NCI-H345 treated with DMSO at 0.1 percent for 48 hours (cell line): ENCODE measurements at regions not wholly inside any gene's neighbourhood (a gene's known extent, or its start where the extent isn't known, plus 50 kb on each side); places are given as distances from the start of the nearest gene placed in this dataset.
"Not testable (repeated sequence)": the region's sequence is repeated elsewhere in the genome, so short reads cannot be mapped to it uniquely, and the experiment has no call there.

ENCODE experiments used
- DNase-seq: peaks from one replicate; lab custom pipeline; 2025; ENCODE audit not compliant: unreplicated experiment; lab: John Stamatoyannopoulos, UW

GRCh38 chr12:85424581-85425348, 144.7 kb downstream of the ALX1 start:
- DNase-seq = no peak

DNA sequence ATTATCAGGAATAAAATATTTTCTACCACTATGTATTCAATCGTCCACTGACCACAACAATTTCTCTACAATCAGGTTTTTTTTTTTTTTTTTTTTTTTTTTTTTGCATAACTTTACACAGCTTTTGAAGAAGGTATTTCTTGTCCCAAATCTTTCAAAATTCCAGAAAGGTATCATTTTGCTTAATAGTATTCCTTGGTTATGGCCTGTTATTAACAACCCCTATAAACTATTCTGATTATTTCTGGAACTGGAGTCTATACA, 145.3 kb downstream of the ALX1 start:
- DNase-seq = no peak

- DNase-seq = no peak
Measured at GRCh38 chr12:85425926-85426325, 145.9 kb downstream of the ALX1 start.

DNA sequence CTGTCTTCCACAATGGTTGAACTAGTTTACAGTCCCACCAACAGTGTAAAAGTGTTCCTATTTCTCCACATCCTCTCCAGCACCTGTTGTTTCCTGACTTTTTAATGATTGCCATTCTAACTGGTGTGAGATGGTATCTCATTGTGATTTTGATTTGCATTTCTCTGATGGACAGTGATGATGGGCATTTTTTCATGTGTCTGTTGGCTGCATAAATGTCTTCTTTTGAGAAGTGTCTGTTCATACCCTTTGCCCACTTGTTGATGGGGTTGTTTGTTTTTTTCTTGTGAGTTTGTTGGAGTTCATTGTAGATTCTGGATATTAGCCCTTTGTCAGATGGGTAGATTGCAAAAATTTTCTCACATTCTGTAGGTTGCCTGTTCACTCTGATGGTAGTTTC, 153.1 kb downstream of the ALX1 start:
- DNase-seq = not testable (repeated sequence)

DNA sequence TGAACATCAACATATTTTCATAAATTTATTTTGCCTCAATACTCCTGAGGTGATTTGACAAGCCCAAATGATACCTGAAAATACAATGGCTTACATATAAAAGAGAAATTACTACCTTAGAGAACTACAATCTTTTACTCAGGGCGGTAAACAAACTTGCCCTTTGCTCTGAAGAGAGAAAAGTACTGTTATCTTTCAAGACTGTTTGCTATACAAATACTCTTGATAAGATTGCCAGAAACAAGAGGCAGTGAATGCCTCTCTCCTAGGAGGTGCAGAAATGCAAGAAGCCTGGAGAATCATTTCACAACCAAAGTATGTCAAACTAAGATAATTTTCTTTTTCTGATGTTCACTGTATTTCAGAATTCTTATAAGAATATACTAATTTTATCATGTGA, 160.3 kb downstream of the ALX1 start:
- no peak for DNase-seq

DNA sequence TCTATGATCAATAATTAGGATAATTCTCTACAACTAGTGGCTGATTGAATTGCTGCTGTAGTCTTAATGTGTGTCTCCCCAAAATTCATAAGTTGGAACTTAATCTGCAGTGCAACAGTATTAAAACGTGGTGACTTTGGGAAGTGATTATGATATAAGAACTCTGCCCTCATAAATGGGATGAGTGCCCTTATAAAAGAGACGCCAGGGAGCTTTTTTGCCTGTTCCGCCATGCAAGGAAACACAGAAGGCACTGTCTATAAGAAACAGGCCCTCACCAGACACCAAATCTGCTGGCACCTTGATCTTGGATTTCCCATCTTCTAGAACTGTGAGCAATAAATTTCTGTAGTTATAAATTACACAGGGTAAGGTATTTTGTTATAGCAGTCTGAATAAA, 161.0 kb downstream of the ALX1 start:
- DNase-seq = no peak

DNA sequence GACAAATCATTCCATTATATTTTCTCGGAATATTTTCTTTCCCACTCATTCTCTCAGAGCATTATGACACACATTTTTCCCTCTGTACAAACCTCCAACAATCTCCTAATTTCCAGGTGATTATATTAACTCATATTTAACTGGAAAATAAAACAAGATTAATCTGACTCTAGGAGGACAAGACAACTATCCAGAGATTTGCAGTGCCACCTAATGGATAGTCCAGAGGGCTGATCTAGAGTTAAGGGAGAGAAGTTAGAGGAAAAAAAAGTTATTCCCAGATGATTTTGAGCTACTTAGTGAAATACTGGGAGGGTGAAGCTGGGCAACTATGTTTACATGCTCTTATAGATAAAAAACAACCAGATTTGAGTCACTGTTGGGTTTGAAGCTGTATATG, 161.7 kb downstream of the ALX1 start:
- DNase-seq = no peak

- DNase-seq = no peak
Measured at GRCh38 chr12:85445060-85445938, 165.3 kb downstream of the ALX1 start.

GRCh38 chr12:85448031-85448430, 168.0 kb downstream of the ALX1 start:
- no peak for DNase-seq

DNA sequence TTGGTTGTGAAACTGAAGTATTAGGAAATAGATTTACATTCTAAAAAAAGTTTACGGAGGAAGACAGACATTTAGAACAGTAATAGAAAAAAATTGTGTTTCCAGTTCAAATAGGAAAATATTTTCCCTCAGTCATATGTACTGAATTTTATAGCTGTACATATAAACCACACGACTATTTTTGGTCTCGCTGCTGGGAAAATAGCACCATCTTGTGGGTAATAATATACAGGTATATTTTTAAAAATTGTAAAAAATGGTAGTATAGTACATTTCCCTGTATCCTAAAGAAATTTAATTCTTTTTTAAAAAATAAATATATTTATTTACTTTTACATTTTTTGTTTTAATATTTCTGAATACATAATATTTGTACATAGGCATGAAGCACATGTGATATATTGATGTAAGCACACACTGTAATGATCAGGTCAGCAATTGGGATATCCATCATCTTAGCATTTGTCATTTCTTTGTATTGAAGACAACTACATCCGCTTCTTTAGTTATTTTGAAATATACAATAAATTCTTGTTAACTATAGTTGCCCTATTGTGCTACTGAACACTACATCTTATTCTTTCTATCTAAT, 168.6 kb downstream of the ALX1 start:
- DNase-seq = peak; percentile 10

GRCh38 chr12:85457016-85457415, 177.0 kb downstream of the ALX1 start:
- DNase-seq = no peak

GRCh38 chr12:85461127-85461526, 181.1 kb downstream of the ALX1 start:
- DNase-seq = no peak

DNA sequence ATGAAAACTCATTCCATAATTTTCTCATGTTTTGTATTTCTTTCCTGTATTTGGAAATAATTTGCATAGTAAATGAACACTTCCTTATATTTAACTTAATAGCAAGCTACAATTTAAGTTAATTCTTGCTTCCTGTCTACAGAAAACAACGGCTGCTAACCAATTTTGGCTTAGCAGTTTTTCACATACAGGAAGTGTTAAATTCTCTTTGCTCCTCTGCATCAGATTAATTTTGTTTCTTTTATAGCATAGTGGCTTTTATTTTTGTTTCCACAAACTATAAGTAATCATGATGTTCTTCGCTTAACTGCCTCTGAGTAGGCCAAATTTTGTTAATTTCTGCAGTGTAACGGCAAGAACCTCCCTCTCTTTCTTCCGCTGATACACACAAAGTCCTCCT, 182.9 kb downstream of the ALX1 start:
- no peak for DNase-seq

GRCh38 chr12:85466890-85467289, 186.9 kb downstream of the ALX1 start:
- no peak for DNase-seq

DNA sequence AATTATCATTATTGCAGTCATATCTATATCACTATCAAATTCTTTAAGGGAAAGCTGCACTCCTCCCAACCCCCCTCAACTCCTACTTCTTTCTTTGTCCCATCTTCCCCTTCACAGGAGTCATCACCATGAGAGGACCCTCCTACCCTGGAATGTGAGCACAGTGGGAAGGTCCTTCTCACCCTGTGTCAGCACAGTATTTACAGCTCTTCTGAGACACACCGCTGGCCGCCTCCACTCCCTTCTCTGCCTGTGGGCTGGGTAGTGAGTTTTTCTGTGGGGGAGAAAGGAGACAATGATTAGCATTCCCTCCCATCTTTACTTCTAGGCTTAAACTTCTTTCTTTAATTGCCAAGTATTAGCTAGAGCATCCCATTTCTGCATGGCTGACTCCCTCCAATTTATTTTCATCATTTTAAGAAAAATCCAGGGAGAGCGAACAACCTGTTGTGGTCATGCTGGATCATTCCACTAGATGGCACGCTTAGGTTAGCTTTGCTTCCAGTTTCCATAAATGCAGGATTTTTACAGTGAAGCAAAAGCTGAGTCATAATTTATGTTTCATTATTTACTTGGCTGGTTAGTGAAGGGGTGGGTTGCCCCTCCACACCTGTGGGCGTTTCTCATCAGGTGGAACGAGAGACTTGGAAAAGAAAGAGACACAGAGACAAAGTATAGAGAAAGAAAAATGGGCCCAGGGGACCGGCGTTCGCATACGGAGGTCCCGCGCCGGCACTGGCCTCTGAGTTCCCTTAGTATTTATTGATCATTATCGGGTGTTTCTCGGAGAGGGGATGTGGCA, 188.5 kb downstream of the ALX1 start:
- peak; percentile 39 for DNase-seq

- DNase-seq = peak; percentile 9
Measured at GRCh38 chr12:85469158-85470086, 189.4 kb downstream of the ALX1 start.

DNA sequence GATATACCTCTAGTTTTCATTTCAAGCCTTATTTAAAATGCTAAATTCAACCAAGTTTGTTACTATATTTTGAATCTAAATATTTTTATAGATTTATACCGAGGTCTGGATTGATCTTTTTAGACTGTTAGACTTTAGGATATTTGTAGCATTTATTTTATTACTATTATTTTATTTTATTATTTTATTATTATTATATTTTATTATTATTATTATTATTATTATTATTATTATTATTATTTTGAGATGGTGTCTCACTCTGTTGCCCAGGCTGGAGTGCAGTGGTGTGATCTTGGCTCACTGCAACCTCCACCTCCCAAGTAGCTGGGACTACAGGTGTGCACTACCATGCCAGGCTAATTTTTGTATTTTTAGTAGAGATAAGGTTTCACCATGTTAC, 195.3 kb downstream of the ALX1 start:
- DNase-seq = not testable (repeated sequence)

- no peak for DNase-seq
Measured at GRCh38 chr12:85476756-85477155, 196.7 kb downstream of the ALX1 start.

DNA sequence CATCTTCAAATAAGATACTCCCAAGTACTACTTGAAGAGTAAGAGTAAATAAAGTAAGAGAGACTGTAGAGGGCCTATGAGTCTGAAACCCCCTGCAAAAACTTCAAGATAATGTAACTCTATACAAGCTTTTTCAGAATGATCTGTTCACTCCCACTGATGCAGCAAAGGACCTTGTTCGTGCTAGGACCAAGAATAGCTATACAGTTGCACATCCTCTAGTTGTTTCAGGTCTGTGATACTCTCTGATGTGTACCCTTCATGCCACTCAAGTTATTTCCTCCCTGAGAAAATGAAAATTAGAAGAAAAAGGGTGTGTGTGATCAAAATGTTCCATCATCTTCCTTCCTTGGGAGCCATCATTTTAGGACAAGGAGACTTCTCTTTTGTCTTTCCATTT, 204.4 kb downstream of the ALX1 start:
- DNase-seq = no peak

DNA sequence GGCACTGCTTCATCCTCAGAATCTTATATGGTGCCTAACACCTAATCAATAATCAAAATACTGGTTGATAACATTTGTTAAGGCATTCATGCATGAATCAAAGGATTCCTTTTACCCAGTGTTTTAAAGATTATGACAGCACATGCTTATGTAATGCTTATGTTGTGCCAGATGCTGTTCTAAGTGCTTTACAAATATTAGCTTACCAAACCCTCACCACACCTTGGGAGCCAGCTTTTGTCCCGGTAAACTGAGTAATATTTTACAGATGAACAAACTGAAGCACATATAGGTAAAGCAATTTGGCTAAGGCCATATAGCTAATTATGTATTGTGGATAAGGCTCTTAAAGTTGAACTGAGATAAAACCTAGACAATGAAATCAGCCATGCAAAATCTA, 209.2 kb downstream of the ALX1 start:
- peak; percentile 49 for DNase-seq
